ENCODE measurements at regions not wholly inside any gene's neighbourhood (a gene's known extent, or its start where the extent isn't known, plus 50 kb on each side); places are given as distances from the start of the nearest gene placed in this dataset.

GRCh38 chr2:19036091-19036490, 322.3 kb downstream of the OSR1 start:
- H3K27me3 ChIP-seq = no peaks in the 10 kb centered on the region
- no peaks in the 10 kb centered on the region for H3K36me3 ChIP-seq
- DNase-seq (no peak), ATAC-seq (no peak)
- intact Hi-C loops (cut with DNase I) = no loop called here
- TF ChIP-seq CTCF (IDR thresholded peaks at IDR 0.05) = no peak
- no peaks in the 10 kb centered on the region for H3K9me3 ChIP-seq
- H3K27ac ChIP-seq = peak overlapping the region in 5 of 10 donors; percentile 5 to 77 (median 36)
- H3K4me1 ChIP-seq = peaks cover 0 to 44% (median 19%) of the 10 kb centered on the region in 9 donors
- H3K4me3 ChIP-seq = no peak overlapping the region

GRCh38 chr2:19035238-19035637, 323.2 kb downstream of the OSR1 start:
- DNase-seq (peak; percentile 17 to 45), ATAC-seq (peak; percentile 55 to 90 (median 73))
- Histone ChIP-seq H3K36me3 (no peaks in the 10 kb centered on the region), H3K4me3 (no peak overlapping the region), H3K27ac (peak overlapping the region in 6 of 10 donors; percentile 5 to 77 (median 40)), H3K4me1 (peaks cover 0 to 44% (median 19%) of the 10 kb centered on the region in 9 donors), H3K9me3 (no peaks in the 10 kb centered on the region), H3K27me3 (no peaks in the 10 kb centered on the region)
- TF ChIP-seq CTCF (IDR thresholded peaks at IDR 0.05) = no peak
- WGBS, 2 donors = 65 to 76% methylated on average over 3 of the region's 3 CpGs
- intact Hi-C loops (cut with DNase I) = no loop called here

- ATAC-seq = peak in 7 of 8 donors; percentile 68 to 95 (median 87)
- TF ChIP-seq CTCF (IDR thresholded peaks at IDR 0.05) = no peak
- no peak overlapping the region for H3K4me3 ChIP-seq
- H3K27me3 ChIP-seq = no peaks in the 10 kb centered on the region
- H3K36me3 ChIP-seq = no peaks in the 10 kb centered on the region
- no peaks in the 10 kb centered on the region for H3K9me3 ChIP-seq
- peak in 1 of 2 donors; percentile 39 for DNase-seq
- WGBS, 2 donors = 31 to 43% methylated on average over 3 of the region's 3 CpGs
- intact Hi-C loops (cut with DNase I) = loop anchor here in 1 of 10 donors (5.0 kb wide), 1 partner anchor 41 kb away; no protein-coding TSS in a partner anchor
- H3K27ac ChIP-seq = peak overlapping the region in 3 of 10 donors; percentile 17 to 50 (median 33)
- H3K4me1 ChIP-seq = peaks cover 0 to 33% (median 15%) of the 10 kb centered on the region in 9 donors
Observed at GRCh38 chr2:19033240-19033639, 325.2 kb downstream of the OSR1 start.

GRCh38 chr2:19031642-19032041, 326.8 kb downstream of the OSR1 start:
- 64 to 65% methylated on average over 1 of the region's 1 CpG for WGBS, 2 donors
- no peaks in the 10 kb centered on the region for H3K9me3 ChIP-seq
- H3K27me3 ChIP-seq = no peaks in the 10 kb centered on the region
- no peaks in the 10 kb centered on the region for H3K36me3 ChIP-seq
- intact Hi-C loops (cut with DNase I) = loop anchor here in 1 of 10 donors (5.0 kb wide), 1 partner anchor 39 kb away; no protein-coding TSS in a partner anchor
- no peak for TF ChIP-seq CTCF (IDR thresholded peaks at IDR 0.05)
- peaks cover 0 to 31% (median 12%) of the 10 kb centered on the region in 9 donors for H3K4me1 ChIP-seq
- H3K4me3 ChIP-seq = no peak overlapping the region
- ATAC-seq (no peak), DNase-seq (no peak)
- no peak overlapping the region for H3K27ac ChIP-seq

All from heart right ventricle (tissue), 16 donors.